Osteocyte (in vitro differentiated cells): ENCODE measurements at regions not wholly inside any gene's neighbourhood (a gene's known extent, or its start where the extent isn't known, plus 50 kb on each side); places are given as distances from the start of the nearest gene placed in this dataset.

Experiments
- DNase-seq: peaks from one replicate; pipeline ENCODE4 v3.0.0; 2021; ENCODE audit warnings: mixed read lengths; ENCODE audit not compliant: unreplicated experiment; ENCODE audit errors: extremely low spot score
- H3K27ac Mint-ChIP-seq: one replicate; pipeline ENCODE4 v1.8.0; 2021; ENCODE audit warnings: mild to moderate bottlenecking, mixed read lengths; ENCODE audit not compliant: unreplicated experiment
- H3K27me3 Mint-ChIP-seq: one replicate; pipeline ENCODE4 v1.8.0; 2021; ENCODE audit warnings: mixed read lengths; ENCODE audit not compliant: unreplicated experiment
- H3K36me3 Mint-ChIP-seq: one replicate; pipeline ENCODE4 v1.8.0; 2021; ENCODE audit warnings: mixed read lengths; ENCODE audit not compliant: unreplicated experiment
- H3K4me1 Mint-ChIP-seq: one replicate; pipeline ENCODE4 v1.8.0; 2021; ENCODE audit warnings: mixed read lengths; ENCODE audit not compliant: unreplicated experiment
- H3K4me3 Mint-ChIP-seq: one replicate; pipeline ENCODE4 v1.8.0; 2021; ENCODE audit warnings: mild to moderate bottlenecking, moderate library complexity, mixed read lengths; ENCODE audit not compliant: unreplicated experiment
- H3K9me3 Mint-ChIP-seq: one replicate; pipeline ENCODE4 v1.8.0; 2021; ENCODE audit warnings: mixed read lengths; ENCODE audit not compliant: unreplicated experiment
- TF ChIP-seq, protein P1 (sequence below): fragments of 200-600 bp; sonication (generic); IDR thresholded peaks from 2 replicates; pipeline ENCODE4 v1.5.0; 2021; ENCODE audit warnings: antibody characterized with exemption, mild to moderate bottlenecking, moderate library complexity

- H3K27me3 Mint-ChIP-seq = no peaks in the 10 kb centered on the region
Observed at GRCh38 chr1:198075296-198075695, 81.5 kb upstream of the NEK7 start.

DNA sequence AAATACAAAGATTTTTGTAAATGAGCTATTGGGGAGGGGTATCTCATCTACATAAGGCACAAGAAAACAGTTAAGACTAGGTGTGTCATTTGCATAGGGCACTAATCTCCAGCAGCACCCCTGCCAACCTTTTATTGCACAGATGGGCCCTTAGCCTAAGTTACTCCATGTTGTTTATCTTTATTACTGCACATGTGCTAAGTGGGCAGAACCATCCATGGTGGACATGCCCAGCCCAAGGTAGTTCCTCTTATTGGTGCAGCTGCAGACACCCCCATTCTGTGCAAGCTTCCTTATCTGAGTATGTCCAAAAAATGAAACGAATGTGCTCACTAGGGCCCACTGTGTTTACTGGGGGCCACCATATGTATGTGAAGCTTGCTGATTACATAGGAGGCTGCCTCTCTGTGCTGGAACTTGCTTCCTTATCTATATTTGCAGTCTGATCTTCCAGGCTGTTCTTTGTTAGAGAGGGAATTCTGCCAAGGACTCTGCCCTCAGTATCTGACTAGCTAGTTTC, 77.3 kb upstream of the NEK7 start:
- no peak overlapping the region for H3K27ac Mint-ChIP-seq
- peaks cover 4% of the 10 kb centered on the region for H3K9me3 Mint-ChIP-seq
- DNase-seq = no peak
- no peaks in the 10 kb centered on the region for H3K27me3 Mint-ChIP-seq
- no peaks in the 10 kb centered on the region for H3K36me3 Mint-ChIP-seq
- no peak overlapping the region for H3K4me3 Mint-ChIP-seq
- TF ChIP-seq, protein P1, sequence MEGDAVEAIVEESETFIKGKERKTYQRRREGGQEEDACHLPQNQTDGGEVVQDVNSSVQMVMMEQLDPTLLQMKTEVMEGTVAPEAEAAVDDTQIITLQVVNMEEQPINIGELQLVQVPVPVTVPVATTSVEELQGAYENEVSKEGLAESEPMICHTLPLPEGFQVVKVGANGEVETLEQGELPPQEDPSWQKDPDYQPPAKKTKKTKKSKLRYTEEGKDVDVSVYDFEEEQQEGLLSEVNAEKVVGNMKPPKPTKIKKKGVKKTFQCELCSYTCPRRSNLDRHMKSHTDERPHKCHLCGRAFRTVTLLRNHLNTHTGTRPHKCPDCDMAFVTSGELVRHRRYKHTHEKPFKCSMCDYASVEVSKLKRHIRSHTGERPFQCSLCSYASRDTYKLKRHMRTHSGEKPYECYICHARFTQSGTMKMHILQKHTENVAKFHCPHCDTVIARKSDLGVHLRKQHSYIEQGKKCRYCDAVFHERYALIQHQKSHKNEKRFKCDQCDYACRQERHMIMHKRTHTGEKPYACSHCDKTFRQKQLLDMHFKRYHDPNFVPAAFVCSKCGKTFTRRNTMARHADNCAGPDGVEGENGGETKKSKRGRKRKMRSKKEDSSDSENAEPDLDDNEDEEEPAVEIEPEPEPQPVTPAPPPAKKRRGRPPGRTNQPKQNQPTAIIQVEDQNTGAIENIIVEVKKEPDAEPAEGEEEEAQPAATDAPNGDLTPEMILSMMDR = no peak
- H3K4me1 Mint-ChIP-seq = no peaks in the 10 kb centered on the region

More at GRCh38 chr1:198075296-198075695, 81.5 kb upstream of the NEK7 start:
- H3K27ac Mint-ChIP-seq = no peak overlapping the region
- H3K9me3 Mint-ChIP-seq = peaks cover 12% of the 10 kb centered on the region
- H3K36me3 Mint-ChIP-seq = no peaks in the 10 kb centered on the region
- TF ChIP-seq, protein P1 = no peak
- H3K4me3 Mint-ChIP-seq = no peak overlapping the region
- H3K4me1 Mint-ChIP-seq = no peaks in the 10 kb centered on the region
- no peak for DNase-seq

- H3K9me3 Mint-ChIP-seq = peaks cover 4% of the 10 kb centered on the region
- no peaks in the 10 kb centered on the region for H3K4me1 Mint-ChIP-seq
- no peaks in the 10 kb centered on the region for H3K27me3 Mint-ChIP-seq
- no peak for DNase-seq
- H3K27ac Mint-ChIP-seq = no peak overlapping the region
- H3K4me3 Mint-ChIP-seq = no peak overlapping the region
- no peaks in the 10 kb centered on the region for H3K36me3 Mint-ChIP-seq
- TF ChIP-seq, protein P1 = no peak
Observed at GRCh38 chr1:198082576-198082975, 74.2 kb upstream of the NEK7 start.

GRCh38 chr1:198083549-198083948, 73.2 kb upstream of the NEK7 start:
- TF ChIP-seq, protein P1 = no peak
- Mint-ChIP-seq H3K36me3 (no peaks in the 10 kb centered on the region), H3K4me3 (no peak overlapping the region), H3K27me3 (no peaks in the 10 kb centered on the region), H3K4me1 (peaks cover 3% of the 10 kb centered on the region), H3K27ac (no peak overlapping the region), H3K9me3 (peaks cover 2% of the 10 kb centered on the region)
- no peak for DNase-seq

DNA sequence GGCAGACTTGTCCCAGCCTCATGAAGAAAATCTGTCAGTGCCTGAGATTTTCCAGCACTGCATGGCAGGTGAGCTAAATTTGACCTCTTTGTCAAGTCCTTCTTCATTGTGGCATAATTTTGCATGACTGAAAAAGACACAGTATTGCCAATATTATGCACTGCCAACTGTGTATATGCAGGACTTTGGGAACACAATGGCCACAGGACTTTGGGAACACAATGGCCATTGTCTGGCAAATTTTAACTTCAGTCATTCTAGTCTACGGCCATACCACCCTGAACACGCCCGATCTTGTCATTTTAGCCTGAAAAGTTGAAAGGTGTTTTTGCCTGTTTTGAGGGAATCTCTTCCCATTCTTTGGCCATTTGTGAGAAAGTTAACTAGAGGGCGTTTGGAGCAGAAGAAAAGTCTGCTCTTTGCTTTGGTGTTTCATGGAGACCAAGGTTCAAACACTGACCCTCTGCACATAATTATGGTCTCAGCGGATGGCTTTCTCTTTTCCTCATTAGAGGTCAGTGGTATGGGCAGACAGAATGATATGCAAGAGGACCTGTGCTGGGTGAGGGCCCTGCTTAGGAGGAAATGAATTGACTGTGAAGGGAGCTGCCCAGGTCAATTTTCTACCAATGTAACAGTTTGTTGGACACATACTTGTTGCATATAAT, 72.4 kb upstream of the NEK7 start:
- no peaks in the 10 kb centered on the region for H3K36me3 Mint-ChIP-seq
- H3K4me3 Mint-ChIP-seq = no peak overlapping the region
- TF ChIP-seq, protein P1 = no peak
- no peak overlapping the region for H3K27ac Mint-ChIP-seq
- H3K4me1 Mint-ChIP-seq = peaks cover 7% of the 10 kb centered on the region
- H3K27me3 Mint-ChIP-seq = no peaks in the 10 kb centered on the region
- DNase-seq = no peak
- H3K9me3 Mint-ChIP-seq = no peaks in the 10 kb centered on the region
